GM12878 (cell line): ENCODE measurements at regions not wholly inside any gene's neighbourhood (a gene's known extent, or its start where the extent isn't known, plus 50 kb on each side); places are given as distances from the start of the nearest gene placed in this dataset.

Experiments used
- ATAC-seq: fragments of 200-7000 bp; cut with Tn5 transposase; 3 replicates; pipeline ENCODE4 v1.9.1; 2020; ENCODE audit warnings: mild to moderate bottlenecking, moderate library complexity
- BruUV-seq: library from RNA; stranded (reverse); fragments of 400-500 nt; replicated peaks from 2 replicates; lab custom pipeline; 2021; lab: Mats Ljungman, UMichigan
- CTCF ChIA-PET: fragments of 300-600 bp; sonication (Branson Sonifier 250); formaldehyde crosslinking; extraction: SDS; loops from one replicate; lab custom pipeline; 2021; ENCODE audit warnings: inconsistent platforms; lab: Yijun Ruan, JAX
- POLR2A ChIA-PET: fragments of 350-600 bp; formaldehyde crosslinking; extraction: SDS; loops from one replicate; lab custom pipeline; 2021; ENCODE audit warnings: inconsistent platforms; lab: Charles Lee
- RAD21 ChIA-PET: fragments of 300-600 bp; sonication (Branson Sonifier 250); formaldehyde crosslinking; loops from one replicate; lab custom pipeline; 2023; ENCODE audit warnings: antibody characterized with exemption; ENCODE audit not compliant: unreplicated experiment; lab: Charles Lee
- SMC1A ChIA-PET: fragments of 300-600 bp; sonication (Branson Sonifier 250); formaldehyde crosslinking; loops from one replicate; lab custom pipeline; 2023; ENCODE audit not compliant: unreplicated experiment, uncharacterized antibody; lab: Charles Lee
- DNase-seq: peaks from one replicate; pipeline ENCODE4 v3.0.0-alpha.2; 2011; ENCODE audit warnings: low read depth, low spot score
- FAIRE-seq: peaks from 3 replicates; lab custom pipeline; 2011; peaks lifted over from hg19 to GRCh38; lab: Jason Lieb, UNC
- H2AFZ ChIP-seq: 2 replicates; pipeline ENCODE4 v1.6.0; 2011; ENCODE audit warnings: low read depth, low read length, control low read depth; ENCODE audit not compliant: control insufficient read depth
- H3K27ac ChIP-seq: 2 replicates; pipeline ENCODE4 v1.5.1; 2011; ENCODE audit warnings: control low read depth; ENCODE audit not compliant: control insufficient read depth, insufficient read depth
- H3K27me3 ChIP-seq, 2 experiments: replicated peaks in 1 of 2; 2 replicates each; pipeline versions ENCODE4 v1.6.0 to v1.6.1; 2011; ENCODE audit warnings: low read length in 1 of 2; ENCODE audit not compliant: control insufficient read depth in 2 of 2, insufficient read depth in 2 of 2
- H3K36me3 ChIP-seq, 2 experiments: 2 replicates each; pipeline ENCODE4 v1.5.1; 2011; ENCODE audit warnings: low read length in 1 of 2; ENCODE audit not compliant: control insufficient read depth in 2 of 2, insufficient read depth in 2 of 2
- H3K4me1 ChIP-seq: 2 replicates; pipeline ENCODE4 v1.6.1; 2011; ENCODE audit warnings: mild to moderate bottlenecking, low read length, moderate library complexity, mixed read lengths; ENCODE audit not compliant: control insufficient read depth, insufficient read depth
- H3K4me2 ChIP-seq: 2 replicates; pipeline ENCODE4 v1.6.0; 2011; ENCODE audit warnings: control low read depth; ENCODE audit not compliant: control insufficient read depth, insufficient read depth
- H3K4me3 ChIP-seq: fragments of 200-600 bp; sonication (generic); 2 replicates; pipeline ENCODE4 v1.5.1; 2016
- H3K79me2 ChIP-seq: 2 replicates; pipeline ENCODE4 v1.6.0; 2011; ENCODE audit warnings: low read length; ENCODE audit not compliant: control insufficient read depth, insufficient read depth
- H3K9ac ChIP-seq: 2 replicates; pipeline ENCODE4 v1.8.0; 2011; ENCODE audit warnings: low read length, control low read depth, mixed read lengths; ENCODE audit not compliant: control insufficient read depth, insufficient read depth
- H3K9me3 ChIP-seq: replicated peaks from 3 replicates; pipeline ENCODE4 v1.5.1; 2011; ENCODE audit warnings: mild to moderate bottlenecking, low read length; ENCODE audit not compliant: control insufficient read depth, insufficient read depth
- H4K20me1 ChIP-seq: 2 replicates; pipeline ENCODE4 v1.6.0; 2011; ENCODE audit not compliant: control insufficient read depth, insufficient read depth
- BCL11A ChIP-seq: IDR thresholded peaks from 2 replicates; pipeline ENCODE4 v1.6.1; 2011; ENCODE audit warnings: low read depth, low read length
- FOS ChIP-seq: IDR thresholded peaks from 3 replicates; pipeline ENCODE4 v1.6.1; 2011; ENCODE audit warnings: borderline replicate concordance; ENCODE audit not compliant: insufficient read length; ENCODE audit errors: extremely low read depth
- MEF2B ChIP-seq: fragments of 450-650 bp; IDR thresholded peaks from 2 replicates; pipeline ENCODE4 v1.6.1; 2018; ENCODE audit warnings: mild to moderate bottlenecking, moderate library complexity; ENCODE audit not compliant: partially characterized antibody, poor library complexity, severe bottlenecking
- WGBS: methylation state at CpG from one replicate; pipeline ENCODE4 v1.1.6; 2016; ENCODE audit warnings: low lambda C conversion rate; ENCODE audit not compliant: insufficient replicate concordance, insufficient coverage; ENCODE audit errors: missing lambda C conversion rate; 5-methylcytosine and 5-hydroxymethylcytosine counted together
- in situ Hi-C: fragments of 300-500 bp; cut with MboI; formaldehyde crosslinking; loops from 9 replicates; pipeline ENCODE4 v1.14.3; 2018; ENCODE audit warnings: mixed read lengths
- intact Hi-C: fragments of 100-400 bp; cut with micrococcal nuclease; formaldehyde crosslinking; loops from one replicate; pipeline ENCODE4 v1.14.2; 2022; ENCODE audit not compliant: unreplicated experiment
- TF ChIP-seq, protein P1 (sequence below): IDR thresholded peaks from 2 replicates; pipeline ENCODE4 v1.6.1; 2012; ENCODE audit warnings: improper control_type of control experiment, low read depth, low read length; ENCODE audit not compliant: insufficient replicate concordance

- Histone ChIP-seq H3K9ac (no peak overlapping the region), H3K79me2 (no peaks in the 10 kb centered on the region), H3K4me2 (no peak overlapping the region), H3K4me3 (no peak overlapping the region), H3K36me3 (no peaks in the 10 kb centered on the region), H3K9me3 (no peaks in the 10 kb centered on the region), H3K4me1 (no peaks in the 10 kb centered on the region), H3K27ac (no peak overlapping the region), H2AFZ (no peak overlapping the region), H4K20me1 (no peaks in the 10 kb centered on the region), H3K27me3 (no peaks in the 10 kb centered on the region)
- TF ChIP-seq MEF2B = no peak
- TF ChIP-seq BCL11A = no peak
- no peak for TF ChIP-seq FOS
- TF ChIP-seq, protein P1, sequence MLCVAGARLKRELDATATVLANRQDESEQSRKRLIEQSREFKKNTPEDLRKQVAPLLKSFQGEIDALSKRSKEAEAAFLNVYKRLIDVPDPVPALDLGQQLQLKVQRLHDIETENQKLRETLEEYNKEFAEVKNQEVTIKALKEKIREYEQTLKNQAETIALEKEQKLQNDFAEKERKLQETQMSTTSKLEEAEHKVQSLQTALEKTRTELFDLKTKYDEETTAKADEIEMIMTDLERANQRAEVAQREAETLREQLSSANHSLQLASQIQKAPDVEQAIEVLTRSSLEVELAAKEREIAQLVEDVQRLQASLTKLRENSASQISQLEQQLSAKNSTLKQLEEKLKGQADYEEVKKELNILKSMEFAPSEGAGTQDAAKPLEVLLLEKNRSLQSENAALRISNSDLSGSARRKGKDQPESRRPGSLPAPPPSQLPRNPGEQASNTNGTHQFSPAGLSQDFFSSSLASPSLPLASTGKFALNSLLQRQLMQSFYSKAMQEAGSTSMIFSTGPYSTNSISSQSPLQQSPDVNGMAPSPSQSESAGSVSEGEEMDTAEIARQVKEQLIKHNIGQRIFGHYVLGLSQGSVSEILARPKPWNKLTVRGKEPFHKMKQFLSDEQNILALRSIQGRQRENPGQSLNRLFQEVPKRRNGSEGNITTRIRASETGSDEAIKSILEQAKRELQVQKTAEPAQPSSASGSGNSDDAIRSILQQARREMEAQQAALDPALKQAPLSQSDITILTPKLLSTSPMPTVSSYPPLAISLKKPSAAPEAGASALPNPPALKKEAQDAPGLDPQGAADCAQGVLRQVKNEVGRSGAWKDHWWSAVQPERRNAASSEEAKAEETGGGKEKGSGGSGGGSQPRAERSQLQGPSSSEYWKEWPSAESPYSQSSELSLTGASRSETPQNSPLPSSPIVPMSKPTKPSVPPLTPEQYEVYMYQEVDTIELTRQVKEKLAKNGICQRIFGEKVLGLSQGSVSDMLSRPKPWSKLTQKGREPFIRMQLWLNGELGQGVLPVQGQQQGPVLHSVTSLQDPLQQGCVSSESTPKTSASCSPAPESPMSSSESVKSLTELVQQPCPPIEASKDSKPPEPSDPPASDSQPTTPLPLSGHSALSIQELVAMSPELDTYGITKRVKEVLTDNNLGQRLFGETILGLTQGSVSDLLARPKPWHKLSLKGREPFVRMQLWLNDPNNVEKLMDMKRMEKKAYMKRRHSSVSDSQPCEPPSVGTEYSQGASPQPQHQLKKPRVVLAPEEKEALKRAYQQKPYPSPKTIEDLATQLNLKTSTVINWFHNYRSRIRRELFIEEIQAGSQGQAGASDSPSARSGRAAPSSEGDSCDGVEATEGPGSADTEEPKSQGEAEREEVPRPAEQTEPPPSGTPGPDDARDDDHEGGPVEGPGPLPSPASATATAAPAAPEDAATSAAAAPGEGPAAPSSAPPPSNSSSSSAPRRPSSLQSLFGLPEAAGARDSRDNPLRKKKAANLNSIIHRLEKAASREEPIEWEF = no peak
- ChIA-PET CTCF (no interaction called here), SMC1A (no interaction called here), RAD21 (interaction anchor here (0.6 to 0.7 kb wide), 2 partner anchors 13 to 81 kb away, joined by 3 to 4 read pairs; no protein-coding TSS in a partner anchor), POLR2A (no interaction called here)
- WGBS = 4% methylated on average over 3 of the region's 3 CpGs
- intact Hi-C loops = no loop called here
- DNase-seq = no peak
- no TSS peak for BruUV-seq
- in situ Hi-C loops = no loop called here
- FAIRE-seq = no peak
- no peak for ATAC-seq
Measured at GRCh38 chr5:10130881-10131280, 118.8 kb downstream of the ATPSCKMT start.
